DND-41 (cell line): ENCODE measurements at regions not wholly inside any gene's neighbourhood (a gene's known extent, or its start where the extent isn't known, plus 50 kb on each side); places are given as distances from the start of the nearest gene placed in this dataset.

Source experiments
- ATAC-seq: fragments of 200-7000 bp; cut with Tn5 transposase; 3 replicates; pipeline ENCODE4 v1.9.1; 2021; ENCODE audit warnings: low read depth; ENCODE audit not compliant: insufficient read depth
- DNase-seq: peaks from one replicate; pipeline ENCODE4 v3.0.0-alpha.2; 2020
- H2AFZ ChIP-seq: 2 replicates; pipeline ENCODE4 v1.6.0; 2012; ENCODE audit warnings: low read depth, low read length
- H3K27ac ChIP-seq: 2 replicates; pipeline ENCODE4 v1.5.1; 2012; ENCODE audit warnings: low read length, inconsistent platforms
- H3K27me3 ChIP-seq: fragments of 200-600 bp; sonication (generic); 2 replicates; pipeline ENCODE4 v1.6.0; 2012; ENCODE audit warnings: low read length, mild to moderate bottlenecking, inconsistent platforms; ENCODE audit not compliant: insufficient read depth, poor library complexity
- H3K36me3 ChIP-seq: 2 replicates; pipeline ENCODE4 v1.5.1; 2012; ENCODE audit warnings: low read length, inconsistent platforms; ENCODE audit not compliant: insufficient read depth
- H3K4me1 ChIP-seq: 2 replicates; pipeline ENCODE4 v1.5.1; 2012; ENCODE audit warnings: mild to moderate bottlenecking, low read length; ENCODE audit not compliant: insufficient read depth
- H3K4me2 ChIP-seq: 2 replicates; pipeline ENCODE4 v1.6.0; 2012; ENCODE audit warnings: mild to moderate bottlenecking, moderate library complexity, low read length, inconsistent platforms; ENCODE audit not compliant: insufficient read depth
- H3K4me3 ChIP-seq, 2 experiments: fragments of 200-600 bp in 1 of 2; shearing (Covaris generic) in 1 of 2; 2 replicates each; pipeline ENCODE4 v1.5.1; 2012 to 2016; ENCODE audit warnings: inconsistent platforms in 2 of 2, low read length in 2 of 2, mild to moderate bottlenecking in 2 of 2, low read depth in 1 of 2, moderate library complexity in 1 of 2
- H3K79me2 ChIP-seq: 2 replicates; pipeline ENCODE4 v1.6.0; 2012; ENCODE audit warnings: low read length, inconsistent platforms; ENCODE audit not compliant: insufficient read depth
- H3K9ac ChIP-seq: 2 replicates; pipeline ENCODE4 v1.6.0; 2012; ENCODE audit warnings: low read depth, mild to moderate bottlenecking, inconsistent platforms, low read length, moderate library complexity
- H3K9me3 ChIP-seq: 2 replicates; pipeline ENCODE4 v1.5.1; 2012; ENCODE audit warnings: low read length, moderate library complexity, mild to moderate bottlenecking, inconsistent platforms; ENCODE audit not compliant: insufficient read depth, severe bottlenecking
- H4K20me1 ChIP-seq: 2 replicates; pipeline ENCODE4 v1.6.0; 2012; ENCODE audit warnings: low read length; ENCODE audit not compliant: insufficient read depth
- CTCF ChIP-seq: IDR thresholded peaks from 2 replicates; pipeline ENCODE4 v1.5.1; 2012; ENCODE audit warnings: borderline replicate concordance, low read length, moderate library complexity, mild to moderate bottlenecking; ENCODE audit not compliant: poor library complexity, severe bottlenecking; ENCODE audit errors: extremely low read depth
- EZH2 ChIP-seq: IDR thresholded peaks from 3 replicates; pipeline ENCODE4 v1.6.1; 2012; ENCODE audit warnings: borderline replicate concordance, low read depth, mild to moderate bottlenecking, moderate library complexity, low read length, inconsistent platforms; ENCODE audit not compliant: severe bottlenecking

GRCh38 chr13:22505489-22505888 is 675.3 kb upstream of the SGCG start:
- no peaks in the 10 kb centered on the region for H4K20me1 ChIP-seq
- H3K4me1 ChIP-seq: no peaks in the 10 kb centered on the region
- no peaks in the 10 kb centered on the region for H3K9me3 ChIP-seq
- ATAC-seq: no peak
- DNase-seq: no peak
- H3K4me2 ChIP-seq: no peak overlapping the region
- no peak overlapping the region for H3K27ac ChIP-seq
- no peaks in the 10 kb centered on the region for H3K79me2 ChIP-seq
- H3K4me3 ChIP-seq: no peak overlapping the region
- no peaks in the 10 kb centered on the region for H3K27me3 ChIP-seq
- no peak overlapping the region for H2AFZ ChIP-seq
- TF ChIP-seq EZH2 (no peak), CTCF (no peak)
- H3K36me3 ChIP-seq: no peaks in the 10 kb centered on the region
- no peak overlapping the region for H3K9ac ChIP-seq

GRCh38 chr13:22506096-22506691 is 674.6 kb upstream of the SGCG start:
- H3K4me2 ChIP-seq: no peak overlapping the region

GRCh38 chr13:22517544-22517943 is 663.2 kb upstream of the SGCG start:
- no peaks in the 10 kb centered on the region for H3K4me1 ChIP-seq
- DNase-seq (no peak), ATAC-seq (no peak)
- no peak overlapping the region for H3K27ac ChIP-seq
- H4K20me1 ChIP-seq: no peaks in the 10 kb centered on the region
- H3K27me3 ChIP-seq: no peaks in the 10 kb centered on the region
- no peaks in the 10 kb centered on the region for H3K79me2 ChIP-seq
- H3K4me3 ChIP-seq: no peak overlapping the region
- H3K9me3 ChIP-seq: no peaks in the 10 kb centered on the region
- H3K36me3 ChIP-seq: no peaks in the 10 kb centered on the region
- no peak overlapping the region for H3K4me2 ChIP-seq
- TF ChIP-seq CTCF (no peak), EZH2 (no peak)
- H2AFZ ChIP-seq: no peak overlapping the region
- no peak overlapping the region for H3K9ac ChIP-seq

More at GRCh38 chr13:22506096-22506691, 674.6 kb upstream of the SGCG start:
- Histone ChIP-seq H4K20me1 (no peaks in the 10 kb centered on the region), H3K27ac (no peak overlapping the region), H3K27me3 (no peaks in the 10 kb centered on the region), H3K4me1 (no peaks in the 10 kb centered on the region), H3K9ac (no peak overlapping the region), H2AFZ (no peak overlapping the region), H3K36me3 (no peaks in the 10 kb centered on the region), H3K79me2 (no peaks in the 10 kb centered on the region), H3K4me3 (no peak overlapping the region), H3K9me3 (no peaks in the 10 kb centered on the region)
- no peak for DNase-seq
- ATAC-seq: no peak
- TF ChIP-seq EZH2 (no peak), CTCF (no peak)

- Histone ChIP-seq H3K4me2 (no peak overlapping the region), H3K27ac (no peak overlapping the region), H3K9me3 (no peaks in the 10 kb centered on the region), H3K79me2 (no peaks in the 10 kb centered on the region), H3K4me1 (no peaks in the 10 kb centered on the region), H3K36me3 (no peaks in the 10 kb centered on the region), H3K4me3 (no peak overlapping the region), H3K9ac (no peak overlapping the region), H2AFZ (no peak overlapping the region), H3K27me3 (no peaks in the 10 kb centered on the region), H4K20me1 (no peaks in the 10 kb centered on the region)
- TF ChIP-seq EZH2 (no peak), CTCF (no peak)
- ATAC-seq: no peak
- DNase-seq: no peak
Observed at GRCh38 chr13:22536851-22537250, 643.9 kb upstream of the SGCG start.
